Heart right ventricle (tissue), 16 donors: ENCODE measurements at regions not wholly inside any gene's neighbourhood (a gene's known extent, or its start where the extent isn't known, plus 50 kb on each side); places are given as distances from the start of the nearest gene placed in this dataset.

ENCODE experiments used
- ATAC-seq, 8 donors: fragments of 200-7000 bp; cut with Tn5 transposase; one replicate each; pipeline ENCODE4 v1.9.1; 2020; ENCODE audit warnings: mild to moderate bottlenecking in 8 of 8, moderate library complexity in 8 of 8, moderate number of reproducible peaks in 1 of 8
- DNase-seq, 2 donors: peaks; one replicate each; pipeline ENCODE4 v3.0.0-alpha.2; 2020
- H3K27ac ChIP-seq, 10 donors: fragments of 200-600 bp; sonication (generic) in 2 of 10; one replicate each; pipeline versions ENCODE4 v1.5.0 to v1.8.0; 2020 to 2022; ENCODE audit warnings: mild to moderate bottlenecking in 3 of 10
- H3K27me3 ChIP-seq, 7 donors: fragments of 200-600 bp; one replicate each; pipeline ENCODE4 v1.8.0; 2021 to 2022; ENCODE audit warnings: mild to moderate bottlenecking in 2 of 7
- H3K36me3 ChIP-seq, 9 donors: fragments of 200-600 bp; sonication (generic) in 1 of 9; one replicate each; pipeline versions ENCODE4 v1.5.0 to v1.8.0; 2020 to 2022; ENCODE audit warnings: mild to moderate bottlenecking in 2 of 9
- H3K4me1 ChIP-seq, 9 donors: fragments of 200-600 bp; sonication (generic) in 1 of 9; one replicate each; pipeline versions ENCODE4 v1.5.0 to v1.8.0; 2020 to 2022; ENCODE audit warnings: mild to moderate bottlenecking in 4 of 9
- H3K4me3 ChIP-seq, 10 donors: fragments of 200-600 bp; sonication (generic) in 2 of 10; one replicate each; pipeline versions ENCODE4 v1.5.0 to v1.8.0; 2020 to 2022; ENCODE audit warnings: mild to moderate bottlenecking in 7 of 10, moderate library complexity in 2 of 10
- H3K9me3 ChIP-seq, 11 donors: fragments of 200-600 bp in 10 of 11; sonication (generic) in 2 of 11; one replicate each; pipeline versions ENCODE4 v1.5.0 to v1.8.0; 2013 to 2022; ENCODE audit warnings: mild to moderate bottlenecking in 2 of 11, control low read depth in 1 of 11, moderate library complexity in 1 of 11
- CTCF ChIP-seq, 9 donors: fragments of 200-600 bp; sonication (generic) in 2 of 9; IDR thresholded peaks; one replicate each; pipeline versions ENCODE4 v1.5.0 to v1.8.0; 2021 to 2022; ENCODE audit warnings: antibody characterized with exemption in 9 of 9, mild to moderate bottlenecking in 5 of 9, moderate library complexity in 1 of 9
- WGBS, 2 donors: extraction: QIAGEN DNeasy Blood & Tissue Kit; methylation state at CpG; one replicate each; pipeline ENCODE4 v1.1.7; 2013; ENCODE audit warnings: inconsistent platforms in 1 of 2; 5-methylcytosine and 5-hydroxymethylcytosine counted together
- intact Hi-C, 10 donors: fragments of 100-400 bp; cut with DNase I; formaldehyde crosslinking; loops; one replicate each; pipeline versions ENCODE4 v1.11.1 to v1.14.2; 2022
- donor health status: Arrhythmogenic right ventricular cardiomyopathy.
- donor health status: ischemic (EF 13 %, LVEDD 7.1; RV severe dilation, severe dysfunction).
- donor health status: healthy with polysubstance abuse.
- donor health status: DM: no; HTN: yes; CAD: no.
- donor health status: DM: no; HTN: no; CAD: no.
- donor health status: ischemic (EF 25% LVEDD 6.9; RV normal size, moderate dysfunction).
- donor health status: ischemic (EF 25% LVEDD 5.7; RV mildly dilated, moderate dysfunction).
- donor health status: healthy.
- donor health status: DM: yes; HTN: yes; CAD: no.
- donor health status: Ischemic cardiomyopathy.
- donor health status: ischemic (EF 35%, LVEDD 5.7; RV mildly dilated, moderate dysfunction).
- donor health status: nonischemic (EF 11% LVEDD 7.7; RV severe dilation, severe dysfunction).
- donor health status: DM: yes; HTN: yes; CAD: no.
- donor health status: PGD.
- donor health status: ischemic (EF 29% LVEDD 5.4; RV normal size, mild dysfunction).
- donor health status: nonischemic (EF 23%, LVEDD 6.1; RV moderate dilation, normal function).

DNA sequence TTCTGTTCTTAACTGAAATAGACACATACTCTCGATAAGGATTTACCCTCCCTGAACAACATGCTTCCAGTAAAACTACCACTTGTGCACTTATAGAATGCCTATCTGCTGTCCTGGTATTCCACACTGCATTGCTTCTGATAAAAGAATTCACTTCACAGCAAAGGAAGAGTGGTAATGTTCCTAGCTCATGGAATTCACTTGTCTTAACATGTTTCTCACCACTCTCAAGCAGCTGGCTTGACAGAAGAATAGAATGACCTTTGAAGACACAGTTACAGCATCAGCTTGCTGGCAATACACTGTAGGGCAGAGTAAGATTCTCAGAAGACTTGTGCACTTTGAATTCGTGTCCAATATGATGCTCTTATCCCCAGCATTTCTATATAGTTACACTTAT, 524.1 kb upstream of the CNTNAP5 start:
- Histone ChIP-seq H3K27me3 (no peaks in the 10 kb centered on the region), H3K27ac (no peak overlapping the region), H3K36me3 (no peaks in the 10 kb centered on the region), H3K4me1 (no peaks in the 10 kb centered on the region), H3K4me3 (no peak overlapping the region), H3K9me3 (peaks cover 0 to 7% (median 0%) of the 10 kb centered on the region in 11 donors)
- ATAC-seq: no peak
- WGBS, 2 donors: 79 to 80% methylated on average over 2 of the region's 2 CpGs
- DNase-seq: no peak
- intact Hi-C loops: no loop called here
- no peak for TF ChIP-seq CTCF (IDR thresholded peaks at IDR 0.05)

DNA sequence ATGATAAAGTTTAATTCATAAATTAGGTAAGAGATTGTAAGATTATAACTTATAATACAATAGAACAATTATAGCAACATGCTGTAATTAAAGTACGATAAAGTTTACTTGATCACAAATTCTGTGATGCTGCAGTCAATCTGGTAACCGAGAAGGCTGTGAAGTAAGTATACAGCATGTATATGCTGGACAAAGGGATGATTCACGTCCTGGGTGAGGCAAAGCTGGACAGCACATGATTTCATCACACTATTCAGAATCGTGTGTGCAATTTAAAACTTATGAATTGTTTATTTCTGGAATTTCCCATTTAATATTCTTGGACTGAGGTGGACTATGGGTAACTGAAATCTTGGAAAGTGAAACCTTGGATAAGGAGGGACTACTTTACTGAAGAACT, 522.2 kb upstream of the CNTNAP5 start:
- Histone ChIP-seq H3K9me3 (peaks cover 0 to 4% (median 0%) of the 10 kb centered on the region in 11 donors), H3K4me1 (no peaks in the 10 kb centered on the region), H3K27me3 (no peaks in the 10 kb centered on the region), H3K27ac (no peak overlapping the region), H3K36me3 (no peaks in the 10 kb centered on the region), H3K4me3 (no peak overlapping the region)
- no peak for ATAC-seq
- TF ChIP-seq CTCF (IDR thresholded peaks at IDR 0.05): no peak
- intact Hi-C loops: no loop called here
- DNase-seq: no peak
- WGBS, 2 donors: 61 to 64% methylated on average over 4 of the region's 4 CpGs

GRCh38 chr2:123512547-123512946, 512.5 kb upstream of the CNTNAP5 start:
- no peaks in the 10 kb centered on the region for H3K27me3 ChIP-seq
- WGBS, 2 donors: 82 to 88% methylated on average over 7 of the region's 7 CpGs
- DNase-seq: no peak
- H3K4me1 ChIP-seq: no peaks in the 10 kb centered on the region
- no peak for TF ChIP-seq CTCF (IDR thresholded peaks at IDR 0.05)
- no peaks in the 10 kb centered on the region for H3K9me3 ChIP-seq
- H3K36me3 ChIP-seq: no peaks in the 10 kb centered on the region
- H3K27ac ChIP-seq: no peak overlapping the region
- no peak for ATAC-seq
- intact Hi-C loops: no loop called here
- no peak overlapping the region for H3K4me3 ChIP-seq

- Histone ChIP-seq H3K4me3 (no peak overlapping the region), H3K27ac (no peak overlapping the region), H3K27me3 (no peaks in the 10 kb centered on the region), H3K36me3 (no peaks in the 10 kb centered on the region), H3K4me1 (no peaks in the 10 kb centered on the region), H3K9me3 (no peaks in the 10 kb centered on the region)
- intact Hi-C loops: no loop called here
- ATAC-seq: no peak
- WGBS, 2 donors: 19 to 20% methylated on average over 1 of the region's 1 CpG
- DNase-seq: no peak
- TF ChIP-seq CTCF (IDR thresholded peaks at IDR 0.05): no peak
These were observed 511.7 kb upstream of the CNTNAP5 start for GRCh38 chr2:123513351-123513750.
